T-helper 17 cell (primary cell): ENCODE measurements at regions not wholly inside any gene's neighbourhood (a gene's known extent, or its start where the extent isn't known, plus 50 kb on each side); places are given as distances from the start of the nearest gene placed in this dataset.

Source experiments
- ATAC-seq: fragments of 150-1000 bp; cut with Tn5 transposase; 2 replicates; pipeline ENCODE4 v1.10.0; 2021; ENCODE audit warnings: mild to moderate bottlenecking, moderate library complexity
- DNase-seq, 3 donors: peaks; one replicate each; pipeline versions ENCODE4 v3.0.0 to v3.0.0-alpha.2; 2020 to 2021
- H3K9me3 ChIP-seq: one replicate; pipeline ENCODE4 v1.7.0; 2013; ENCODE audit warnings: low read length, mild to moderate bottlenecking; ENCODE audit not compliant: control insufficient read depth, poor library complexity, severe bottlenecking
- H3K27ac Mint-ChIP-seq: one replicate; pipeline ENCODE4 v1.8.0; 2022; ENCODE audit warnings: mild to moderate bottlenecking, moderate library complexity, mixed read lengths
- H3K27me3 Mint-ChIP-seq: one replicate; pipeline ENCODE4 v1.8.0; 2022; ENCODE audit warnings: mixed read lengths
- H3K36me3 Mint-ChIP-seq: one replicate; pipeline ENCODE4 v1.8.0; 2022; ENCODE audit warnings: low read depth, mixed read lengths
- H3K4me1 Mint-ChIP-seq: one replicate; pipeline ENCODE4 v1.8.0; 2022; ENCODE audit warnings: mild to moderate bottlenecking, mixed read lengths
- H3K4me3 Mint-ChIP-seq: one replicate; pipeline ENCODE4 v1.8.0; 2022; ENCODE audit warnings: mild to moderate bottlenecking, moderate library complexity, mixed read lengths

GRCh38 chrX:39816871-39817731, 280.7 kb downstream of the BCOR start:
- DNase-seq (no peak), ATAC-seq (no peak)
- peak overlapping the region; percentile 56 for H3K27ac Mint-ChIP-seq
- no peaks in the 10 kb centered on the region for H3K9me3 ChIP-seq
- H3K4me3 Mint-ChIP-seq: peak overlapping the region; percentile 5
- no peaks in the 10 kb centered on the region for H3K27me3 Mint-ChIP-seq
- H3K4me1 Mint-ChIP-seq: peaks cover 9% of the 10 kb centered on the region
- no peaks in the 10 kb centered on the region for H3K36me3 Mint-ChIP-seq

- Mint-ChIP-seq H3K4me3 (no peak overlapping the region), H3K4me1 (peaks cover 9% of the 10 kb centered on the region), H3K27ac (no peak overlapping the region), H3K36me3 (no peaks in the 10 kb centered on the region), H3K27me3 (no peaks in the 10 kb centered on the region)
- H3K9me3 ChIP-seq: no peaks in the 10 kb centered on the region
- no peak for DNase-seq
- ATAC-seq: no peak
Measured at GRCh38 chrX:39817754-39818470, 279.8 kb downstream of the BCOR start.

- no peaks in the 10 kb centered on the region for H3K27me3 Mint-ChIP-seq
- no peak for ATAC-seq
- peaks cover 9% of the 10 kb centered on the region for H3K4me1 Mint-ChIP-seq
Measured at GRCh38 chrX:39818750-39819149, 279.0 kb downstream of the BCOR start.

GRCh38 chrX:39819921-39820849, 277.6 kb downstream of the BCOR start:
- no peaks in the 10 kb centered on the region for H3K36me3 Mint-ChIP-seq
- H3K4me3 Mint-ChIP-seq: peak overlapping the region; percentile 67
- H3K27ac Mint-ChIP-seq: no peak overlapping the region
- DNase-seq (no peak), ATAC-seq (peak; percentile 47)
- no peaks in the 10 kb centered on the region for H3K9me3 ChIP-seq
- peaks cover 7% of the 10 kb centered on the region for H3K4me1 Mint-ChIP-seq
- no peaks in the 10 kb centered on the region for H3K27me3 Mint-ChIP-seq

More at GRCh38 chrX:39818750-39819149, 279.0 kb downstream of the BCOR start:
- Mint-ChIP-seq H3K36me3 (no peaks in the 10 kb centered on the region), H3K4me3 (no peak overlapping the region), H3K27ac (no peak overlapping the region)
- DNase-seq: no peak
- H3K9me3 ChIP-seq: no peaks in the 10 kb centered on the region

GRCh38 chrX:39820938-39821708, 276.6 kb downstream of the BCOR start:
- no peaks in the 10 kb centered on the region for H3K9me3 ChIP-seq
- Mint-ChIP-seq H3K36me3 (no peaks in the 10 kb centered on the region), H3K27ac (no peak overlapping the region), H3K4me1 (peaks cover 7% of the 10 kb centered on the region), H3K4me3 (peak overlapping the region; percentile 67), H3K27me3 (no peaks in the 10 kb centered on the region)
- no peak for DNase-seq
- peak; percentile 44 for ATAC-seq

- DNase-seq: no peak
- ATAC-seq: no peak
- no peaks in the 10 kb centered on the region for H3K9me3 ChIP-seq
- Mint-ChIP-seq H3K4me1 (peaks cover 7% of the 10 kb centered on the region), H3K27ac (no peak overlapping the region), H3K36me3 (no peaks in the 10 kb centered on the region), H3K27me3 (no peaks in the 10 kb centered on the region), H3K4me3 (peak overlapping the region; percentile 63)
Measured at GRCh38 chrX:39821709-39822095, 276.1 kb downstream of the BCOR start.

- no peaks in the 10 kb centered on the region for H3K36me3 Mint-ChIP-seq
- no peaks in the 10 kb centered on the region for H3K9me3 ChIP-seq
- no peak overlapping the region for H3K27ac Mint-ChIP-seq
- peak overlapping the region; percentile 63 for H3K4me3 Mint-ChIP-seq
- peaks cover 4% of the 10 kb centered on the region for H3K4me1 Mint-ChIP-seq
- ATAC-seq (no peak), DNase-seq (no peak)
- no peaks in the 10 kb centered on the region for H3K27me3 Mint-ChIP-seq
Measured at GRCh38 chrX:39822133-39822748, 275.5 kb downstream of the BCOR start.

- Mint-ChIP-seq H3K4me3 (no peak overlapping the region), H3K27ac (no peak overlapping the region), H3K4me1 (peaks cover 4% of the 10 kb centered on the region), H3K36me3 (no peaks in the 10 kb centered on the region), H3K27me3 (no peaks in the 10 kb centered on the region)
- ATAC-seq (no peak), DNase-seq (no peak)
- H3K9me3 ChIP-seq: no peaks in the 10 kb centered on the region
Measured at GRCh38 chrX:39823424-39823823, 274.3 kb downstream of the BCOR start.

- no peak for ATAC-seq
- H3K27me3 Mint-ChIP-seq: no peaks in the 10 kb centered on the region
- peaks cover 4% of the 10 kb centered on the region for H3K4me1 Mint-ChIP-seq
- H3K36me3 Mint-ChIP-seq: no peaks in the 10 kb centered on the region
- no peak overlapping the region for H3K27ac Mint-ChIP-seq
- DNase-seq: no peak
- no peaks in the 10 kb centered on the region for H3K9me3 ChIP-seq
- H3K4me3 Mint-ChIP-seq: no peak overlapping the region
Measured at GRCh38 chrX:39823854-39824253, 273.9 kb downstream of the BCOR start.

GRCh38 chrX:39826813-39827543, 270.8 kb downstream of the BCOR start:
- Mint-ChIP-seq H3K4me1 (no peaks in the 10 kb centered on the region), H3K27me3 (no peaks in the 10 kb centered on the region), H3K27ac (no peak overlapping the region), H3K36me3 (no peaks in the 10 kb centered on the region), H3K4me3 (no peak overlapping the region)
- ATAC-seq (no peak), DNase-seq (no peak)
- H3K9me3 ChIP-seq: no peaks in the 10 kb centered on the region

GRCh38 chrX:39827951-39828350, 269.8 kb downstream of the BCOR start:
- H3K27me3 Mint-ChIP-seq: no peaks in the 10 kb centered on the region

GRCh38 chrX:39828971-39829370, 268.8 kb downstream of the BCOR start:
- H3K9me3 ChIP-seq: no peaks in the 10 kb centered on the region
- ATAC-seq (no peak), DNase-seq (no peak)
- no peak overlapping the region for H3K27ac Mint-ChIP-seq
- no peaks in the 10 kb centered on the region for H3K27me3 Mint-ChIP-seq
- no peaks in the 10 kb centered on the region for H3K36me3 Mint-ChIP-seq
- no peaks in the 10 kb centered on the region for H3K4me1 Mint-ChIP-seq
- no peak overlapping the region for H3K4me3 Mint-ChIP-seq

More at GRCh38 chrX:39827951-39828350, 269.8 kb downstream of the BCOR start:
- H3K4me3 Mint-ChIP-seq: no peak overlapping the region
- H3K4me1 Mint-ChIP-seq: no peaks in the 10 kb centered on the region
- ATAC-seq (peak; percentile 41), DNase-seq (no peak)
- no peaks in the 10 kb centered on the region for H3K36me3 Mint-ChIP-seq
- H3K9me3 ChIP-seq: no peaks in the 10 kb centered on the region
- H3K27ac Mint-ChIP-seq: no peak overlapping the region
